ENCODE measurements at regions not wholly inside any gene's neighbourhood (a gene's known extent, or its start where the extent isn't known, plus 50 kb on each side); places are given as distances from the start of the nearest gene placed in this dataset.

GRCh38 chr9:80797101-80797829 lies 892.1 kb downstream of the TLE1 start:
- no peak overlapping the region for H3K27ac ChIP-seq
- CTCF ChIA-PET: interaction anchor here (0.5 to 0.7 kb wide), 3 partner anchors 591 to 1751 kb away, joined by 3 read pairs; no protein-coding TSS in a partner anchor
- no peak for TF ChIP-seq CTCF (conservative IDR thresholded peaks at IDR 0.05; ENCODE audit: low read depth)
- no peak for DNase-seq (ENCODE audit: low spot score)
- POLR2A ChIA-PET (ENCODE audit: low non-redundant PET): no interaction called here

- no peak for TF ChIP-seq CTCF (conservative IDR thresholded peaks at IDR 0.05; ENCODE audit: low read depth)
- CTCF ChIA-PET: interaction anchor here (0.7 kb wide), 1 partner anchor 1083 kb away, joined by 3 read pairs; no protein-coding TSS in a partner anchor
- POLR2A ChIA-PET (ENCODE audit: low non-redundant PET): no interaction called here
- DNase-seq (ENCODE audit: low spot score): no peak
- H3K27ac ChIP-seq: no peak overlapping the region
Observed at GRCh38 chr9:80796632-80797031, 892.7 kb downstream of the TLE1 start.

- no peak for DNase-seq (ENCODE audit: low spot score)
- no peak for TF ChIP-seq CTCF (conservative IDR thresholded peaks at IDR 0.05; ENCODE audit: low read depth)
- CTCF ChIA-PET: no interaction called here
- H3K27ac ChIP-seq: no peak overlapping the region
- POLR2A ChIA-PET (ENCODE audit: low non-redundant PET): no interaction called here
Observed at GRCh38 chr9:80794197-80794596, 895.1 kb downstream of the TLE1 start.

GRCh38 chr9:80793706-80794105 lies 895.6 kb downstream of the TLE1 start:
- no peak for TF ChIP-seq CTCF (conservative IDR thresholded peaks at IDR 0.05; ENCODE audit: low read depth)
- POLR2A ChIA-PET (ENCODE audit: low non-redundant PET): no interaction called here
- no peak for DNase-seq (ENCODE audit: low spot score)

GRCh38 chr9:80792726-80793125 lies 896.6 kb downstream of the TLE1 start:
- DNase-seq (ENCODE audit: low spot score): no peak
- H3K27ac ChIP-seq: no peak overlapping the region
- TF ChIP-seq CTCF (conservative IDR thresholded peaks at IDR 0.05; ENCODE audit: low read depth): no peak
- CTCF ChIA-PET: no interaction called here
- POLR2A ChIA-PET (ENCODE audit: low non-redundant PET): no interaction called here

More at GRCh38 chr9:80793706-80794105, 895.6 kb downstream of the TLE1 start:
- CTCF ChIA-PET: no interaction called here
- no peak overlapping the region for H3K27ac ChIP-seq

GRCh38 chr9:80791836-80792235 lies 897.5 kb downstream of the TLE1 start:
- H3K27ac ChIP-seq: no peak overlapping the region
- DNase-seq (ENCODE audit: low spot score): no peak
- no peak for TF ChIP-seq CTCF (conservative IDR thresholded peaks at IDR 0.05; ENCODE audit: low read depth)
- CTCF ChIA-PET: no interaction called here
- POLR2A ChIA-PET (ENCODE audit: low non-redundant PET): no interaction called here
